GM18511 (cell line): ENCODE measurements at regions not wholly inside any gene's neighbourhood (a gene's known extent, or its start where the extent isn't known, plus 50 kb on each side); places are given as distances from the start of the nearest gene placed in this dataset.
"Not testable (repeated sequence)": the region's sequence is repeated elsewhere in the genome, so short reads cannot be mapped to it uniquely, and the experiment has no call there.

Experiments used
- ATAC-seq: cut with Tn5 transposase; IDR thresholded peaks from one replicate; pipeline ENCODE4 v1.9.1; 2021; ENCODE audit warnings: mild to moderate bottlenecking, moderate library complexity; ENCODE audit not compliant: unreplicated experiment

DNA sequence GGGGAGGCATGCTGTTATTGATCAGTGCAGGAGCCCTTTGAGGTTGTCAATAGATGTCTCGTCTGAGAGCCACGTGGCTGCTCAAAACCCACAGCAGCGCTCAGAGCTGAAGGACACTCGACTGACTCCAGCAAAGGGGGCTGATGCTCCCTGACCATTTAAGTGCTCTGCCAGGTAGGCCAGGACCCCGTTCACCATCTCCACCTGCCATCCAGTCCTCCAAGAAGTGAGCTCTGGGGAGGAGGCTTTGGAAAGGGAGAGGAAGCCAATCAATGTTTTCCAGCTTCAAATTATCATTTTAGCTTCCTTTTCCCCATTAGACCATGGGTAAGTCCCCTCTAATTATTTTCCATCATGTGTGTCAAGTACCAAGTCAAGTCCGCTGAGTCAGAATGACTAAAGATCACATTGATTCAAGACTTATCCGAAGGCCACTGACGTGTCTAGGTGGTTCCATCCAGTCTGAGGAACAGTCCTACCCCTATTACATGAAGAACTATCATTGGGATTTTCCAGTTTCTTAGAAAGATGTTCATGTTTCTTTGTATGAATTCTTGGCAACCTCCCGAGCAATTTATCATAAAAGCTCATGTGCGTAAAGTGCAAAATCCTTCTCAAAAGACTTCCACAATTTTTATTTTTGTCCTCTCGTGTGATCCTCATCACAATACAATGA, 302.6 kb upstream of the LYZL1 start:
- ATAC-seq = no peak

DNA sequence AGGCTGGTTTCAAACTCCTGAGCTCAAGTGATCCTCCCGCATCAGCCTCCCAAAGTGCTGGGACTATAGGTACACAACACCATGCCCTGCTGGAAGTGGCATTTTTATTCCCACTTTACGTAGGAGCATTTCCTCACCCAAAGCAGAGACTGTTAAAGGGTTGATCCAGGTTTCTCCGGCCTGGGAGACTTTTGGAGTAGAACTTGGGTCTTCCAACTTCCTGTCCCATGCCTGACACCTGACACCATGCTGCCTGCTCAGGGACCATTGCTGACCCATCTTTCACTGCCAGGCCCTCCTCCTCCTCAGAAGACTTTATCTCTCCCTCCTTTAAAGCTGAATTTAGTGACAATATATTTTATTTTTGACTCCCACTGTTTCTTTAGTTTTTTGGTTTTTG, 302.0 kb upstream of the LYZL1 start:
- no peak for ATAC-seq

GRCh38 chr10:28987555-28988320, 301.1 kb upstream of the LYZL1 start:
- ATAC-seq = no peak

DNA sequence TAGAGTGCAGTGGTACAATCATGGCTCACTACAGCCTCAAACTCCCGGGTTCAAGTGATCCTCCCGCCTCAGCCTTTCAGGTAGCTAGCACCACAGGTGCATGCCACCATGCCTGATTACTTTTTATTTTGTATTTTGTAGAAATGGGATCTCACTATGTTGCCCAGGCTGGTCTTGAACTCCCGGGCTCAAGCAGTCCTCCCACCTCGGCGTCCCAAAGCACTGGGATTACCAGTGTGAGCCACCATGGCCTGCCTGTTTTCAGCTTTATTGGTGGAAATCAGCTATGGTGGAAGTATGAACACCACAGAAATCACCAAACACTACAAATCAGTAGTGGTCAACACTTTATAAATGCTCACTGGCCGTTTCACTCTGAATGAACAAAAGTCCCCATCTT, 299.9 kb upstream of the LYZL1 start:
- ATAC-seq = no peak

GRCh38 chr10:28991333-28992270, 297.3 kb upstream of the LYZL1 start:
- no peak for ATAC-seq

DNA sequence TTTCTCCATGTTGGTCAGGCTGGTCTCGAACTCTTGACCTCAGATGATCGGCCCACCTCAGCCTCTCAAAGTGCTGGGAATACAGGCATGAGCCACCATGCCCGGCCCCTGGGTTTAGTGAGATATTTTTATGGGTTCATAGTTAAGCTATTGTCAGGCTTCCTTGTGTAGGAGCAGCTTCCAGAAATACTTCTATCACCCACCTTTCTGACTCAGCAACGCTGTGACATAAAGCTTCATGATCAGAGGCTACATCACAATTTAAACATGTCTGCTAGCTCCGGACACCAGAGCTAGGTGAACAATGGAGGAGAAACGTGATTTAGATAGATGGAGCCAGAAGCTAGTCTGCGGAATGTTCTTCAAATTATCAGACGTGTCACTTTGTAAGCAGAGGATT, 295.8 kb upstream of the LYZL1 start:
- ATAC-seq = no peak

DNA sequence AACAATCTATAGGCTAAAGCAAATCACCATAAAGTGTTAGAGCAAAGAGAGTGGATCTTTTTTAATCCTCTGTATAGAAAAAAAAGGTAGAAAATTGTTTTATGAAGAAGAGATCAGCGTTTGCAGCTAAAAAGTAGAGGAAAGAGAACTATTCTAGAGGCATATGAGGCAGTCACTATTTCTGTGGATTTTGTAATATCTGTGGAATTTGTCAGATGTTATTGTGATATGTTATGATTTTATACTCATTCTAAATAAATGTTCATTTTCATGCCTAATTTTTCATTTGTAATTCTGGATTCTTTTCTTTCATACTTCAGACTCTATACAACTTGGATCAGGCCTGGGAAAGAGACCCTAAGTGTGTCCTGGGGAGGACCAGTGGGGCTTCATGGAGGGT, 295.0 kb upstream of the LYZL1 start:
- no peak for ATAC-seq

DNA sequence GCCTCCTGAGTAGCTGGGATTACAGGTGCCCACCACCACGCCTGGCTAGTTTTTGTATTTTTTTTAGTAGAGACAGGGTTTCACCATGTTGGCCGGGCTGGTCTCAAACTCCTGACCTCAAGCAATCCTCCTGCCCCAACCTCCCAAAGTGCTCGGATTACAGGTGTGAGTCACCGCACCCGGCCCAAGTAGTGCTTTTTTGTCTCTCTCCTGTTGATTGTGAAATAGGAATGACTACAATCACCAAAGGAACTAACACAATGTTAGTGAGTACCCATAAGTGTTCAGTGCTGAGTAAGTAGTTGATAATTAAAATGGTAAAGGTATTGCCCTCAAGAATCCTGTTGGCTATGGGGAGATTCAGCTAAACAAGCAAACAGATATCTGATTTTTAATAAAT, 294.1 kb upstream of the LYZL1 start:
- ATAC-seq = not testable (repeated sequence)

- no peak for ATAC-seq
Measured at GRCh38 chr10:28995497-28995896, 293.4 kb upstream of the LYZL1 start.

DNA sequence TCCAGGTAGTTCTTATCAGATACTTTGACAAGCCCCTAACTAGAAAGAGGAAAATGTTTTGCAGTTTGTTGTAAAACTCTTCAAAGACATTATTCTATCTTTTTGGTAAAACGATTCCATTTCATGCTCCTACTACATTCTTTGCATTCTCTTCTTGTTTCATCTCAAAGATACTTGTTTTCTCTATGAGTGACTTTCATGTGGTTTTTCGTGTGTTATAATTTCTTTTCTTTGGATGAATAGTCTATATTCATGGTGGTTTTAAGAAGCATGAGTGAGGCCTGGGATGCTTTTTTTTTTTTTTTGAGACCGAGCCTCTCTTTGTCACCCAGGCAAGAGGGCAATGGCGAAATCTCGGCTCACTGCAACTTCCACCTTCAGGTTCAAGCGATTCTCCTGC, 292.5 kb upstream of the LYZL1 start:
- ATAC-seq = no peak

DNA sequence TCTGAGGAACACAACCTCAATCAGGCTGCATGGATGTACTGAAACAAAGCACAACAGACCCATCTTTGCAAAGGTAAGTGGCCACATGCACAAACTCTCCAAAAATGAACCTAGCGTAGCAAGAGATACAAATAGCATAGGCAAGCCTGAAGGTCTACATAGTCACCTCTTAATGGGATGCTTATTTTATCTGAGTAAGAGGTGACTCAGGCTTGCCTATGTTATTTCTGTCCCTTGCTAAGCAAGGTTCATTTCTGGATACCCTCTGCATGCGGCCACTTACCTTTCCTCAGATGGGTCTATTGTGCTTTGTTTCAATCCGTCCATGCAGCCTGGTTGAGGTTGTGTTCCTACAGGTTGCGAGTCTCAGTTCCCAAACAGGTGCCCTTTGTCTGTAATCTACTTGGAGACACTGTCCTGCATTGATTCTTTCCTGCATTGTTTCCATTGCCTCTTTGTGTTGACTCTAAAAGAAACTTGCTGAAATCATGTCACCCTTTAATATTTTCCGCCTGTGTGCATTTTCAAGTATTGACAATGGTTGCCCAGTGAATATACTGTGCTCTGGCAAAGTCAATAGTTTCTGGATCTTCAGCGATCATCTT, 291.8 kb upstream of the LYZL1 start:
- no peak for ATAC-seq

DNA sequence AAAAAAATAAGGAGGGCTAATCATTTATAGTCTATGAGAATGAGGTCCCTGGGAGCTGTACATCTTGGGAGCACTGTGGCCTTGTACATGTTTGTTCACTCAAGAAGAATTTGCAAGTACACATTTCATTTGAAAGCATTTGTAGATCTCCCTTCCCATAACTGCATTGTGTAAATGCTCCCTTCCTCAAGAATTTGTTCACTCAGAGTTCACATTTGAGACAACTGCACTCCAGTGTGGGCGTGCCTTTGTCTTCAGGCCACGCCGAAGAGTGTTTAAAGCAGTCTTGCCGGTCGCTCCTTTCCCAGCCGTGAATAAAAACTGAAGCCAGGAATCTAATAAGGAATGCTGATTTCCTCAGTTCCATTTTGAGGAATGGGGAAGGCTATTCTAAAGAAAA, 291.1 kb upstream of the LYZL1 start:
- ATAC-seq = no peak

GRCh38 chr10:29001801-29002200, 287.1 kb upstream of the LYZL1 start:
- no peak for ATAC-seq

DNA sequence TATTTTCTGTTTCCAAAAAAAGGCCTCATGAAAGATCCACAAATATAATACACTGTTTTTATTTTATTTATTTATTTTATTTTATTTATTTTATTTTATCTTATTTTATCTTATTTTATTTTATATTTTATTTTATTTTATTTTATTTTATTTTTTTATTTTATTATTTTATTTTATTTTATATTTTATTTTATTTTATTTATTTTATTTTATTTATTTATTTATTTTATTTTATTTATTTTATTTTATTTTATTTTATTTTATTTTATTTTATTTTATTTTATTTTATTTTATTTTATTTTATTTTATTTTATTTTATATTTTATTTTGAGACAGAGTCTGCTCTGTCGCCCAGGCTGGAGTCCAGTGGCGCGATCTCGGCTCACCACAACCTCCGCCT, 285.9 kb upstream of the LYZL1 start:
- not testable (repeated sequence) for ATAC-seq

GRCh38 chr10:29005988-29006387, 282.9 kb upstream of the LYZL1 start:
- no peak for ATAC-seq

DNA sequence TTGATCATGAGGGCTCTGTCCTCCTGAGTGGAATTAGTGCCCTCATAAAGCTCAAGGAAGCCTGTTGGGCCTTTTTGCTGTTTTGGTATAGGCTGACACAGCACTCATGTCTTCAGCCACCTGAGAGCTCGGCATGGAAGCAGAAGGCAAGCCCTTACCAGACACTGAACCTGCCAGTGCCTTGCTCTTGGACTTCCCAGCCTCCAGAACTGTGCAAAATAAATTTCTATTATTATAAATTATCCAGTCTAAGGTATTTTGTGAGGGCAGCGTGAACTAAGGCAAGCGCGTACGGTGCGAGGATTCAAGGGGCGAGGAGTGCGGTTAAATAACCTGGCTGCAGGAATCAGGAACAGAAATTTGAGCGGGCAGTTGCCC, 281.5 kb upstream of the LYZL1 start:
- ATAC-seq = no peak

GRCh38 chr10:29007748-29008610, 280.9 kb upstream of the LYZL1 start:
- no peak for ATAC-seq

DNA sequence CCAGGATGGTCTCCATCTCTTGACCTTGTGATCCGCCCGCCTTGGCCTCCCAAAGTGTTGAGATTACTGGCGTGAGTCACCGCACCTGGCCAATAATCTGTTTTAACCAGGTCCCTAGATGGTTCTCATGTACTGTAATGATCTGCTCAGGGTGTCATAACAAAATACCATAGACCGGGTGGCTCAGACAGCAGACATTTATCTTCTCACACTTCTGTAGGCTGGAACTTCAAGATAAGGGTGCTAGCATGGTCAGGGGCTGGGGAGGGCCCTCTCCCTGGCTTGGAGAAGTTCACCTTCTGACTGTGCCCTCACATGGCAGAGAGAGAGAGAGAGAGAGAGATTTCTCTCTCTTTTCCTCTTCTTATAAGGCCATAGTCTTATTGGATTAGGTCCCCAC, 279.4 kb upstream of the LYZL1 start:
- no peak for ATAC-seq

- no peak for ATAC-seq
Measured at GRCh38 chr10:29011516-29011915, 277.4 kb upstream of the LYZL1 start.

- ATAC-seq = no peak
Measured at GRCh38 chr10:29012926-29013554, 275.8 kb upstream of the LYZL1 start.
